ENCODE measurements at regions not wholly inside any gene's neighbourhood (a gene's known extent, or its start where the extent isn't known, plus 50 kb on each side); places are given as distances from the start of the nearest gene placed in this dataset.

- Histone ChIP-seq H3K79me2 (replicated peaks; ENCODE audit: insufficient read depth) (no peaks in the 10 kb centered on the region), H3K4me3 (no peak overlapping the region), H3K36me3 (ENCODE audit: insufficient read depth) (peaks cover 6% of the 10 kb centered on the region; the same call in 1 of the 2 replicates), H2AFZ (no peak overlapping the region), H3K27ac (ENCODE audit: low read depth) (no peak overlapping the region), H3K9me2 (ENCODE audit: insufficient read depth) (no peaks in the 10 kb centered on the region), H3K4me2 (no peak overlapping the region), H3K4me1 (ENCODE audit: insufficient read depth) (no peaks in the 10 kb centered on the region), H3F3A (replicated peaks; ENCODE audit: low read depth) (no peaks in the 10 kb centered on the region), H4K20me1 (replicated peaks; ENCODE audit: insufficient read depth) (no peaks in the 10 kb centered on the region), H3K27me3 (ENCODE audit: insufficient read depth) (no peaks in the 10 kb centered on the region)
- Mint-ChIP-seq H3K27me3 (ENCODE audit: insufficient read depth, low read depth, poor library complexity) (peaks cover 2% of the 10 kb centered on the region), H3K4me1 (no peaks in the 10 kb centered on the region), H3K4me3 (no peak overlapping the region), H3K36me3 (ENCODE audit: low read depth) (peaks cover 20% of the 10 kb centered on the region; the same call in 1 of the 3 replicates), H3K9me3 (peaks cover 92% of the 10 kb centered on the region), H3K27ac (no peak overlapping the region)
- no peak for TF ChIP-seq JUNB (IDR thresholded peaks at IDR 0.05; ENCODE audit: unreplicated experiment)
- ATAC-seq (no peak), DNase-seq (ENCODE audit: low spot score) (no peak)
These were observed 362.6 kb upstream of the SMC2 start for GRCh38 chr9:103731541-103731940.

GRCh38 chr9:103734471-103734870, 359.6 kb upstream of the SMC2 start:
- H3K36me3 ChIP-seq (ENCODE audit: insufficient read depth), result peaks cover 6% of the 10 kb centered on the region; the same call in 1 of the 2 replicates
- H2AFZ ChIP-seq, result no peak overlapping the region
- H4K20me1 ChIP-seq (replicated peaks; ENCODE audit: insufficient read depth), result no peaks in the 10 kb centered on the region
- H3K9me3 Mint-ChIP-seq, result peaks cover 86% of the 10 kb centered on the region
- H3K27me3 ChIP-seq (ENCODE audit: insufficient read depth), result no peaks in the 10 kb centered on the region
- ATAC-seq (no peak), DNase-seq (ENCODE audit: low spot score) (no peak)
- H3K27me3 Mint-ChIP-seq (ENCODE audit: insufficient read depth, low read depth, poor library complexity), result no peaks in the 10 kb centered on the region
- H3K27ac Mint-ChIP-seq, result no peak overlapping the region
- H3K27ac ChIP-seq (ENCODE audit: low read depth), result no peak overlapping the region
- H3K4me1 ChIP-seq (ENCODE audit: insufficient read depth), result no peaks in the 10 kb centered on the region
- H3K36me3 Mint-ChIP-seq (ENCODE audit: low read depth), result peaks cover 11% of the 10 kb centered on the region; the same call in 2 of the 3 replicates
- no peaks in the 10 kb centered on the region for H3K79me2 ChIP-seq (replicated peaks; ENCODE audit: insufficient read depth)
- no peaks in the 10 kb centered on the region for H3K4me1 Mint-ChIP-seq
- H3K4me2 ChIP-seq, result no peak overlapping the region
- H3F3A ChIP-seq (replicated peaks; ENCODE audit: low read depth), result no peaks in the 10 kb centered on the region
- no peak overlapping the region for H3K4me3 Mint-ChIP-seq
- no peaks in the 10 kb centered on the region for H3K9me2 ChIP-seq (ENCODE audit: insufficient read depth)
- no peak overlapping the region for H3K4me3 ChIP-seq
- TF ChIP-seq EZH2 (IDR thresholded peaks at IDR 0.05; ENCODE audit: low read depth, unreplicated experiment) (no peak), ZNF331 (CRISPR knock-in tag; IDR thresholded peaks at IDR 0.05; ENCODE audit: low read depth) (no peak), CTCF (conservative IDR thresholded peaks at IDR 0.05; ENCODE audit: low read depth in 2 of 2) (no peak), ZNF114 (CRISPR knock-in tag; IDR thresholded peaks at IDR 0.05) (no peak), ETS1 (IDR thresholded peaks at IDR 0.05) (no peak), EZH2phosphoT487 (IDR thresholded peaks at IDR 0.05; ENCODE audit: unreplicated experiment) (no peak), ZNF462 (CRISPR knock-in tag; IDR thresholded peaks at IDR 0.05) (no peak), CREB1 (CRISPR knock-in tag; IDR thresholded peaks at IDR 0.05; ENCODE audit: low read depth) (no peak), NANOG (IDR thresholded peaks at IDR 0.05; ENCODE audit: borderline replicate concordance) (no peak), JUNB (IDR thresholded peaks at IDR 0.05; ENCODE audit: unreplicated experiment) (no peak), STAT1 (IDR thresholded peaks at IDR 0.05; ENCODE audit: unreplicated experiment) (no peak)
